ENCODE measurements at regions not wholly inside any gene's neighbourhood (a gene's known extent, or its start where the extent isn't known, plus 50 kb on each side); places are given as distances from the start of the nearest gene placed in this dataset.

DNA sequence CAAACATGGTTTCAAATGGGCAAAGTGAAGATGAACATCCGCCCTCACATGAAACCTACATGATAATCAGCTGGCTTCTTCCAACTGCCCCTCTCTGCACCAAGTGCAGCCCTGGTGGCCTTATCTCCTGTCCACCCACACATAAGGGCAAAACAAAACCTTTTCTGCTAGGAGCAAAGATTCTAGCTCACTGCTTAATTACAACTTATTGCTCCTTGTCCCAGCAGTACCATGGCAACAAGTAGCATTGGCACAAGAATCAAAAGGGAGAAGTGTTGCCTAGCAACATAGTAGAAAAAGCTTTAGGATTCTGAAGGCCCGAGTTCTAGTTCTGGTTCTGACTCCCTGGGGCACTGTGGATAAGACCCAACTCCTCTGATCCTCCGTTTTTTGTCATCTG is 68.7 kb upstream of the BMAL1 start:
- H2AFZ ChIP-seq (ENCODE audit: low read length): no peak overlapping the region
- H3K36me3 ChIP-seq (ENCODE audit: control insufficient read depth, insufficient read depth, low read length): no peaks in the 10 kb centered on the region
- H3K4me3 ChIP-seq (replicated peaks in 1 of 4; ENCODE audit: control extremely low read depth in 1 of 4, insufficient read depth in 1 of 4, low read depth in 3 of 4, low read length in 4 of 4): no peak overlapping the region
- no peaks in the 10 kb centered on the region for H3K27me3 ChIP-seq (ENCODE audit: control insufficient read depth, insufficient read depth, low read length)
- no peaks in the 10 kb centered on the region for H3K79me2 ChIP-seq (ENCODE audit: control insufficient read depth, insufficient read depth, low read length)
- no peaks in the 10 kb centered on the region for H3K9me3 ChIP-seq (ENCODE audit: control insufficient read depth, insufficient read depth, low read depth, low read length)
- no peak overlapping the region for H3K9ac ChIP-seq (ENCODE audit: insufficient read depth, low read length)
- no peak overlapping the region for H3K4me2 ChIP-seq (ENCODE audit: extremely low read depth, insufficient read depth, low read length)
- TF ChIP-seq EZH2 (IDR thresholded peaks at IDR 0.05; ENCODE audit: low read length, missing control alignments) (no peak), CTCF (conservative IDR thresholded peaks at IDR 0.05 in 1 of 2, IDR thresholded peaks at IDR 0.05 in 1 of 2; ENCODE audit: low read depth in 1 of 2, low read length in 2 of 2) (no peak)
- H3K4me1 ChIP-seq (ENCODE audit: control insufficient read depth, extremely low read depth, insufficient read depth, low read length): peaks cover 12% of the 10 kb centered on the region
- H3K27ac ChIP-seq (ENCODE audit: insufficient read depth, low read length): peak overlapping the region; percentile 82
- peak in 1 of 2 donors; percentile 49 for DNase-seq (ENCODE audit: low read depth in 2 of 2)
- H4K20me1 ChIP-seq (ENCODE audit: control insufficient read depth, extremely low read depth, insufficient read depth, low read length): no peaks in the 10 kb centered on the region

DNA sequence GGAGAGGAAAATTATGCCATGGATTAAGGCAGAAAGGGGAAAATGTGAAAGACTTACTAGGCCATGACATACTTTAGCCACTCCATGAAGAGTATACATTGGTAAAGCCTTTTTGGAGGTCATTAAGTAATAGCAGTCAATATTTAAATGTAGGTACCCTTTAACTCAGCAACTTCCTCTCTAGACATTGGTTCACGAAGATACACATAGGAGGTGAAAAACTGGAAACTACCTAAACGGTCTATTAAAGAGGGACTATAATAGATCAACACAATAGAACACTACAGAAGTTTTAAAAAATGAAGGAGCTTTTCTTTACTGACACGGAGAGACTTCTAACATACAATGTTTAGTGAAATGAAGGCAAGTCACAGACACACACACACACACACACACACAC is 68.2 kb upstream of the BMAL1 start:
- H3K79me2 ChIP-seq (ENCODE audit: control insufficient read depth, insufficient read depth, low read length): no peaks in the 10 kb centered on the region
- peaks cover 14% of the 10 kb centered on the region for H3K4me1 ChIP-seq (ENCODE audit: control insufficient read depth, extremely low read depth, insufficient read depth, low read length)
- H4K20me1 ChIP-seq (ENCODE audit: control insufficient read depth, extremely low read depth, insufficient read depth, low read length): no peaks in the 10 kb centered on the region
- H3K27ac ChIP-seq (ENCODE audit: insufficient read depth, low read length): no peak overlapping the region
- H2AFZ ChIP-seq (ENCODE audit: low read length): no peak overlapping the region
- no peaks in the 10 kb centered on the region for H3K9me3 ChIP-seq (ENCODE audit: control insufficient read depth, insufficient read depth, low read depth, low read length)
- DNase-seq (ENCODE audit: low read depth in 2 of 2): no peak
- no peak overlapping the region for H3K9ac ChIP-seq (ENCODE audit: insufficient read depth, low read length)
- no peak overlapping the region for H3K4me3 ChIP-seq (replicated peaks in 1 of 4; ENCODE audit: control extremely low read depth in 1 of 4, insufficient read depth in 1 of 4, low read depth in 3 of 4, low read length in 4 of 4)
- no peak overlapping the region for H3K4me2 ChIP-seq (ENCODE audit: extremely low read depth, insufficient read depth, low read length)
- H3K27me3 ChIP-seq (ENCODE audit: control insufficient read depth, insufficient read depth, low read length): no peaks in the 10 kb centered on the region
- TF ChIP-seq EZH2 (IDR thresholded peaks at IDR 0.05; ENCODE audit: low read length, missing control alignments) (no peak), CTCF (conservative IDR thresholded peaks at IDR 0.05 in 1 of 2, IDR thresholded peaks at IDR 0.05 in 1 of 2; ENCODE audit: low read depth in 1 of 2, low read length in 2 of 2) (no peak)
- no peaks in the 10 kb centered on the region for H3K36me3 ChIP-seq (ENCODE audit: control insufficient read depth, insufficient read depth, low read length)

- peak; percentile 67 to 76 for TF ChIP-seq CTCF (conservative IDR thresholded peaks at IDR 0.05 in 1 of 2, IDR thresholded peaks at IDR 0.05 in 1 of 2; ENCODE audit: low read depth in 1 of 2, low read length in 2 of 2)
- TF ChIP-seq EZH2 (IDR thresholded peaks at IDR 0.05; ENCODE audit: low read length, missing control alignments): no peak
- no peak overlapping the region for H2AFZ ChIP-seq (ENCODE audit: low read length)
- peaks cover 21% of the 10 kb centered on the region for H3K4me1 ChIP-seq (ENCODE audit: control insufficient read depth, extremely low read depth, insufficient read depth, low read length)
- no peaks in the 10 kb centered on the region for H3K27me3 ChIP-seq (ENCODE audit: control insufficient read depth, insufficient read depth, low read length)
- no peak overlapping the region for H3K27ac ChIP-seq (ENCODE audit: insufficient read depth, low read length)
- no peaks in the 10 kb centered on the region for H3K9me3 ChIP-seq (ENCODE audit: control insufficient read depth, insufficient read depth, low read depth, low read length)
- H3K79me2 ChIP-seq (ENCODE audit: control insufficient read depth, insufficient read depth, low read length): no peaks in the 10 kb centered on the region
- peak; percentile 75 to 86 for DNase-seq (ENCODE audit: low read depth in 2 of 2)
- no peak overlapping the region for H3K4me2 ChIP-seq (ENCODE audit: extremely low read depth, insufficient read depth, low read length)
- no peaks in the 10 kb centered on the region for H3K36me3 ChIP-seq (ENCODE audit: control insufficient read depth, insufficient read depth, low read length)
- no peak overlapping the region for H3K4me3 ChIP-seq (replicated peaks in 1 of 4; ENCODE audit: control extremely low read depth in 1 of 4, insufficient read depth in 1 of 4, low read depth in 3 of 4, low read length in 4 of 4)
- H4K20me1 ChIP-seq (ENCODE audit: control insufficient read depth, extremely low read depth, insufficient read depth, low read length): no peaks in the 10 kb centered on the region
- H3K9ac ChIP-seq (ENCODE audit: insufficient read depth, low read length): no peak overlapping the region
Observed at GRCh38 chr11:13210424-13210823, 67.2 kb upstream of the BMAL1 start.

All from fibroblast of lung (primary cell).